Stimulated activated CD4-positive, alpha-beta T cell treated with anti-CD3 and anti-CD28 coated beads, Interleukin-1b, Interleukin-23, amount 100 ng/mL, for 4 hours (primary cell): ENCODE measurements at regions not wholly inside any gene's neighbourhood (a gene's known extent, or its start where the extent isn't known, plus 50 kb on each side); places are given as distances from the start of the nearest gene placed in this dataset.

Source experiments
- DNase-seq, 2 donors: peaks; one replicate each; pipeline ENCODE4 v3.0.0-alpha.2; 2020; ENCODE audit warnings: low read depth in 2 of 2

GRCh38 chr21:41671212-41671762 is 95.6 kb downstream of the RIPK4 start:
- no peak for DNase-seq

GRCh38 chr21:41670056-41670805 is 96.6 kb downstream of the RIPK4 start:
- DNase-seq, result no peak

GRCh38 chr21:41669533-41669830 is 97.4 kb downstream of the RIPK4 start:
- no peak for DNase-seq

- DNase-seq, result no peak
These were observed 97.9 kb downstream of the RIPK4 start for GRCh38 chr21:41668686-41669532.

- no peak for DNase-seq
These were observed 98.8 kb downstream of the RIPK4 start for GRCh38 chr21:41668051-41668541.

GRCh38 chr21:41667136-41667535 is 99.7 kb downstream of the RIPK4 start:
- DNase-seq, result no peak

- DNase-seq, result no peak
These were observed 100.2 kb downstream of the RIPK4 start for GRCh38 chr21:41666641-41667081.

- DNase-seq, result no peak
These were observed 100.9 kb downstream of the RIPK4 start for GRCh38 chr21:41665766-41666595.

- no peak for DNase-seq
These were observed 101.7 kb downstream of the RIPK4 start for GRCh38 chr21:41664881-41665765.

- no peak for DNase-seq
These were observed 102.8 kb downstream of the RIPK4 start for GRCh38 chr21:41663805-41664788.

GRCh38 chr21:41662761-41663160 is 104.1 kb downstream of the RIPK4 start:
- DNase-seq, result no peak

GRCh38 chr21:41662161-41662560 is 104.7 kb downstream of the RIPK4 start:
- DNase-seq, result no peak

GRCh38 chr21:41660748-41661147 is 106.1 kb downstream of the RIPK4 start:
- no peak for DNase-seq

GRCh38 chr21:41659791-41660560 is 106.9 kb downstream of the RIPK4 start:
- DNase-seq, result no peak

- DNase-seq, result no peak
These were observed 109.8 kb downstream of the RIPK4 start for GRCh38 chr21:41656946-41657525.

- DNase-seq, result no peak
These were observed 111.6 kb downstream of the RIPK4 start for GRCh38 chr21:41655259-41655658.

- DNase-seq, result no peak
These were observed 112.8 kb downstream of the RIPK4 start for GRCh38 chr21:41653954-41654491.
